OCI-LY7 (cell line): ENCODE measurements at regions not wholly inside any gene's neighbourhood (a gene's known extent, or its start where the extent isn't known, plus 50 kb on each side); places are given as distances from the start of the nearest gene placed in this dataset.
"Not testable (repeated sequence)": the region's sequence is repeated elsewhere in the genome, so short reads cannot be mapped to it uniquely, and the experiment has no call there.

Experiments
- BruUV-seq: library from RNA; stranded (reverse); fragments of 400-500 nt; replicated peaks from 2 replicates; lab custom pipeline; 2021; lab: Mats Ljungman, UMichigan
- CTCF ChIA-PET: fragments of 300-600 bp; sonication (Branson Sonifier 250); formaldehyde crosslinking; loops from one replicate; lab custom pipeline; 2022; ENCODE audit warnings: antibody characterized with exemption; ENCODE audit not compliant: unreplicated experiment; lab: Charles Lee
- POLR2A ChIA-PET: fragments of 300-600 bp; sonication (Branson Sonifier 250); formaldehyde crosslinking; loops from one replicate; lab custom pipeline; 2022; ENCODE audit warnings: antibody characterized with exemption; lab: Charles Lee
- DNase-seq: peaks from one replicate; pipeline ENCODE4 v3.0.0-alpha.2; 2015; ENCODE audit warnings: low spot score
- H2AFZ ChIP-seq: fragments of 200-600 bp; sonication (generic), shearing (Covaris generic); 2 replicates; pipeline ENCODE4 v1.6.1; 2014; ENCODE audit warnings: mild to moderate bottlenecking, antibody characterized with exemption, low read length, moderate library complexity
- H3K27ac ChIP-seq: fragments of 200-600 bp; sonication (generic); 2 replicates; pipeline ENCODE4 v1.5.1; 2014; ENCODE audit warnings: mixed run types, low read depth, mild to moderate bottlenecking, moderate library complexity, low read length, inconsistent platforms; ENCODE audit not compliant: poor library complexity, severe bottlenecking
- H3K36me3 ChIP-seq: fragments of 200-600 bp; sonication (generic); 2 replicates; pipeline ENCODE4 v1.6.1; 2014; ENCODE audit warnings: mild to moderate bottlenecking, antibody characterized with exemption, low read length, moderate library complexity, mixed read lengths; ENCODE audit not compliant: insufficient read depth
- H3K4me1 ChIP-seq: fragments of 200-600 bp; sonication (generic); 2 replicates; pipeline ENCODE4 v1.5.1; 2014; ENCODE audit warnings: mild to moderate bottlenecking, low read length; ENCODE audit not compliant: insufficient read depth, poor library complexity, severe bottlenecking
- H3K4me2 ChIP-seq: fragments of 200-600 bp; sonication (generic); 2 replicates; pipeline ENCODE4 v1.6.1; 2014; ENCODE audit warnings: mild to moderate bottlenecking, low read length
- H3K4me3 ChIP-seq: fragments of 200-600 bp; sonication (generic); 2 replicates; pipeline ENCODE4 v1.5.1; 2014; ENCODE audit warnings: mild to moderate bottlenecking, low read depth, low read length; ENCODE audit not compliant: poor library complexity, severe bottlenecking
- H3K79me2 ChIP-seq: fragments of 200-600 bp; sonication (generic); 2 replicates; pipeline ENCODE4 v1.6.1; 2016; ENCODE audit warnings: low read depth, mild to moderate bottlenecking, low read length, moderate library complexity, mixed read lengths; ENCODE audit not compliant: insufficient read depth
- H3K9me2 ChIP-seq: fragments of 200-600 bp; sonication (generic); 2 replicates; pipeline ENCODE4 v1.6.1; 2016; ENCODE audit warnings: mild to moderate bottlenecking, low read length, mixed read lengths; ENCODE audit not compliant: insufficient read depth
- H3K9me3 ChIP-seq: fragments of 200-600 bp; sonication (generic); 2 replicates; pipeline ENCODE4 v1.6.1; 2014; ENCODE audit warnings: mild to moderate bottlenecking, mixed run types, low read length, mixed read lengths
- H4K20me1 ChIP-seq: fragments of 200-600 bp; sonication (generic); 2 replicates; pipeline ENCODE4 v1.6.1; 2014; ENCODE audit warnings: mild to moderate bottlenecking, antibody characterized with exemption, low read length, moderate library complexity, mixed read lengths; ENCODE audit not compliant: insufficient read depth
- EZH2phosphoT487 ChIP-seq: fragments of 200-600 bp; sonication (generic); IDR thresholded peaks from 2 replicates; pipeline ENCODE4 v1.6.1; 2018; ENCODE audit warnings: low read depth, borderline replicate concordance, mild to moderate bottlenecking, mixed run types, antibody characterized with exemption, low read length, moderate library complexity, mixed read lengths
- intact Hi-C: fragments of 100-400 bp; cut with micrococcal nuclease; formaldehyde crosslinking; loops from one replicate; pipeline ENCODE4 v1.10.0; 2022; ENCODE audit not compliant: unreplicated experiment
- TF ChIP-seq, protein P1 (sequence below): fragments of 200-600 bp; sonication (generic); conservative IDR thresholded peaks from 2 replicates; pipeline ENCODE4 v1.5.1; 2014; ENCODE audit warnings: mild to moderate bottlenecking, antibody characterized with exemption, low read length, moderate library complexity, mixed read lengths

DNA sequence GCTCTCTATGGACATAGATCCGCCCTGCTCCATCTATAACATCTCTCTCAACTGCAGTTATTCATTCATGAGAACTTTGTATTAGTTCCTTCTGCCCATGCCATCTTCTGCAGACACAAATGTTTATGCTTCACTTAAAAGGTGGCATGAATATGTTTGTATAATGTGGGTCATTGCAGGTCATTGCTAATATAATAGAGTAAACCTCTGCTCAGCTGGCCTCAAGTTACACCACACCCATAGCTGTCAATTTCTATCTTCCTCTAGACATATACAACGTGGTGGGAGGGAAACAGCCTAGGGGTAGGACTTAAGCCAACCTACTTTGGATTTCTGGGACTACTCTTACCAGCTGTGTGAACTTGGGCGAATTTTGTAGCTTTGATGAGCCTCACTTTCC is 129.8 kb downstream of the ATXN3L start:
- no peaks in the 10 kb centered on the region for H4K20me1 ChIP-seq
- no peak overlapping the region for H3K4me2 ChIP-seq
- no peak overlapping the region for H3K4me3 ChIP-seq
- DNase-seq = no peak
- BruUV-seq = no TSS peak
- ChIA-PET CTCF (no interaction called here), POLR2A (interaction anchor here (0.7 kb wide), 1 partner anchor 20 kb away, joined by 4 read pairs; no protein-coding TSS in a partner anchor)
- H2AFZ ChIP-seq = no peak overlapping the region
- intact Hi-C loops = loop anchor here (5.0 kb wide), 1 partner anchor 243 kb away; no protein-coding TSS in a partner anchor
- peaks cover 15% of the 10 kb centered on the region for H3K4me1 ChIP-seq
- H3K9me2 ChIP-seq = no peaks in the 10 kb centered on the region
- TF ChIP-seq, protein P1, sequence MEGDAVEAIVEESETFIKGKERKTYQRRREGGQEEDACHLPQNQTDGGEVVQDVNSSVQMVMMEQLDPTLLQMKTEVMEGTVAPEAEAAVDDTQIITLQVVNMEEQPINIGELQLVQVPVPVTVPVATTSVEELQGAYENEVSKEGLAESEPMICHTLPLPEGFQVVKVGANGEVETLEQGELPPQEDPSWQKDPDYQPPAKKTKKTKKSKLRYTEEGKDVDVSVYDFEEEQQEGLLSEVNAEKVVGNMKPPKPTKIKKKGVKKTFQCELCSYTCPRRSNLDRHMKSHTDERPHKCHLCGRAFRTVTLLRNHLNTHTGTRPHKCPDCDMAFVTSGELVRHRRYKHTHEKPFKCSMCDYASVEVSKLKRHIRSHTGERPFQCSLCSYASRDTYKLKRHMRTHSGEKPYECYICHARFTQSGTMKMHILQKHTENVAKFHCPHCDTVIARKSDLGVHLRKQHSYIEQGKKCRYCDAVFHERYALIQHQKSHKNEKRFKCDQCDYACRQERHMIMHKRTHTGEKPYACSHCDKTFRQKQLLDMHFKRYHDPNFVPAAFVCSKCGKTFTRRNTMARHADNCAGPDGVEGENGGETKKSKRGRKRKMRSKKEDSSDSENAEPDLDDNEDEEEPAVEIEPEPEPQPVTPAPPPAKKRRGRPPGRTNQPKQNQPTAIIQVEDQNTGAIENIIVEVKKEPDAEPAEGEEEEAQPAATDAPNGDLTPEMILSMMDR = no peak
- no peak for TF ChIP-seq EZH2phosphoT487
- H3K9me3 ChIP-seq = no peaks in the 10 kb centered on the region
- no peaks in the 10 kb centered on the region for H3K36me3 ChIP-seq
- no peak overlapping the region for H3K27ac ChIP-seq
- H3K79me2 ChIP-seq = no peaks in the 10 kb centered on the region

DNA sequence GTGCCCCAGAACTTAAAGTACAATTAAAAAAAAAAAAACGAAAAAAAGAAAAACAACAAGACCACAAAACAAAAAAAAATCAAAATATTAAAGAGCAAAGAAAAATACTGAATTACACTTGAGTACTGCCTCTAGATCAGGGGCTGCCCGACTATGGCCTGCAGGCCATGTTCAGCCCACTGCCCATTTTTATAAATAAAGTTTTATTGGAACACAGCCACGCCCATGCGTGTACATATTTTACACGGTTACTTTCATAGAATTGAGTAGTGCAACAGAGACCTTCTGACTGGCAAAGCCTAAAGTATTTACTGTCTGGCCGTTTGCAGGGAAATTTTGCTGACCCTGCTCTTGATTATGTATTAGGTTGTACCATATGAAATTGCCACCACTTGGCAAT is 130.5 kb downstream of the ATXN3L start:
- H3K4me2 ChIP-seq = no peak overlapping the region
- intact Hi-C loops = no loop called here
- H3K9me2 ChIP-seq = no peaks in the 10 kb centered on the region
- H3K9me3 ChIP-seq = no peaks in the 10 kb centered on the region
- no peaks in the 10 kb centered on the region for H3K36me3 ChIP-seq
- POLR2A ChIA-PET = no interaction called here
- TF ChIP-seq, protein P1 = no peak
- no peak for TF ChIP-seq EZH2phosphoT487
- no peak overlapping the region for H2AFZ ChIP-seq
- no peak for DNase-seq
- CTCF ChIA-PET = no interaction called here
- no peak overlapping the region for H3K4me3 ChIP-seq
- H3K4me1 ChIP-seq = peaks cover 10% of the 10 kb centered on the region
- no peaks in the 10 kb centered on the region for H3K79me2 ChIP-seq
- H4K20me1 ChIP-seq = no peaks in the 10 kb centered on the region
- BruUV-seq = no TSS peak
- no peak overlapping the region for H3K27ac ChIP-seq

DNA sequence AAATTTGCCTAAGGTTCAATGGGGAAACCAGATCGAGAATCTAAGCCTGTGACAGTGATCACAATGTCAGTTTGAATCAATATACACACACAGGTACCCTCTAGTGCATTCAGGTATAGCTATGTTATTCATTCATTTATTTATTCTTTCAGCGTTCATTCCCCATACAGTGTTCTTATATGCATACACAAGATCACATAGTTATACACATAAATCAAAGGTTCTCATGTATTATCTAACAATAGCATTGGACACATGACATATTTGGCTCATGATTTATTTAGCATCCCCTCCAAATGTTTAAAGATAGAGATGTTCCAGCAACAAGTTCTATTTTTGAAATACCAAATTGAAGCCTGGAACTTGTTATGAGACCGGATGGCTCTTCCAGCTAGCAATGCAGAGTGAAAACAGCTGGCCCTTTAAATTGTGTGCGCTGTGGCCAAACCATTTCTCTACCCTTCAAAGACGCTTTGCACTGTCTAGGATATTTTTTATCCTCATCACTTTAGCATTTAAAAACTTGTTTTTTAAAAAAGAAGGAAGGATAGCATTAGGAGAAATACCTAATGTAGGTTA is 131.0 kb downstream of the ATXN3L start:
- H3K9me3 ChIP-seq = no peaks in the 10 kb centered on the region
- no peaks in the 10 kb centered on the region for H4K20me1 ChIP-seq
- no peak overlapping the region for H3K4me3 ChIP-seq
- TF ChIP-seq EZH2phosphoT487 = no peak
- TF ChIP-seq, protein P1 = no peak
- H3K9me2 ChIP-seq = no peaks in the 10 kb centered on the region
- DNase-seq = no peak
- H3K36me3 ChIP-seq = no peaks in the 10 kb centered on the region
- CTCF ChIA-PET = no interaction called here
- H3K4me1 ChIP-seq = peaks cover 4% of the 10 kb centered on the region
- H3K27ac ChIP-seq = no peak overlapping the region
- no TSS peak for BruUV-seq
- H3K79me2 ChIP-seq = no peaks in the 10 kb centered on the region
- intact Hi-C loops = no loop called here
- H3K4me2 ChIP-seq = no peak overlapping the region
- H2AFZ ChIP-seq = no peak overlapping the region
- POLR2A ChIA-PET = interaction anchor here (0.7 kb wide), 1 partner anchor 23 kb away, joined by 3 read pairs; no protein-coding TSS in a partner anchor

DNA sequence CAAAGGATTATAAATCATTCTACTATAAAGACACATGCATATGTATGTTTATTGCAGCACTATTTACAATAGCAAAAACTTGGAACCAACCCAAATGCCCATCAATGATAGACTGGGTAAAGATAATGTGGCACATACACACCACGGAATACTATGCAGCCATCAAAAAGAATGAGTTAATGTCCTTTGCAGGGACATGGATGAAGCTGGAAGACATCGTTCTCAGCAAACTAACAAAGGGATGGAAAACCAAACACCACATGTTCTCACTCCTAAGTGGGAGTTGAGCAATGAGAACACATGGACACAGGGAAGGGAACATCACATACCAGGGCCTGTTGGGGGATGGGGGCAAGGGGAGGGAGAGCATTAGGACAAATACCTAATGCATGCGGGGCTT is 133.2 kb downstream of the ATXN3L start:
- CTCF ChIA-PET, POLR2A ChIA-PET, DNase-seq: not testable (repeated sequence)

More for the DNA sequence above, 133.2 kb downstream of the ATXN3L start:
- H3K4me1 ChIP-seq, H3K9me2 ChIP-seq, intact Hi-C loops, H3K9me3 ChIP-seq, H2AFZ ChIP-seq, BruUV-seq, H3K79me2 ChIP-seq, H3K4me2 ChIP-seq, H3K27ac ChIP-seq, H3K36me3 ChIP-seq, H4K20me1 ChIP-seq, H3K4me3 ChIP-seq: not testable (repeated sequence)
